ENCODE measurements at regions not wholly inside any gene's neighbourhood (a gene's known extent, or its start where the extent isn't known, plus 50 kb on each side); places are given as distances from the start of the nearest gene placed in this dataset.

GRCh38 chr11:28657378-28658030 lies 549.3 kb downstream of the METTL15 start:
- TF ChIP-seq GATA2 (IDR thresholded peaks at IDR 0.05; ENCODE audit: insufficient read depth, insufficient read length, low read depth, low read length) (peak; percentile 40), POLR2A (IDR thresholded peaks at IDR 0.05; ENCODE audit: low read depth, low read length) (no peak), CTCF (IDR thresholded peaks at IDR 0.05; ENCODE audit: extremely low read depth in 1 of 2, insufficient read depth in 1 of 2, low read depth in 1 of 2, low read length in 2 of 2) (no peak)
